SK-N-SH treated with all-trans-retinoic acid at 6 μM for 48 hours (cell line): ENCODE measurements at regions not wholly inside any gene's neighbourhood (a gene's known extent, or its start where the extent isn't known, plus 50 kb on each side); places are given as distances from the start of the nearest gene placed in this dataset.

ENCODE experiments used
- ATAC-seq: fragments of 200-7000 bp; cut with Tn5 transposase; 3 replicates; pipeline ENCODE4 v1.9.1; 2020; ENCODE audit warnings: mild to moderate bottlenecking, moderate library complexity
- ARNTL ChIP-seq: fragments of 450-650 bp; formaldehyde crosslinking; IDR thresholded peaks from 2 replicates; pipeline ENCODE4 v1.5.0; 2020; ENCODE audit warnings: low read depth, mild to moderate bottlenecking, moderate library complexity, borderline replicate concordance
- BACH2 ChIP-seq: fragments of 250-450 bp; sonication (Bioruptor Pico); IDR thresholded peaks from 2 replicates; pipeline ENCODE4 v1.9.0; 2021; ENCODE audit warnings: mild to moderate bottlenecking, borderline replicate concordance
- CSDC2 ChIP-seq: fragments of 250-450 bp; sonication (Bioruptor Pico); IDR thresholded peaks from 2 replicates; pipeline ENCODE4 v1.5.0; 2020; ENCODE audit warnings: mild to moderate bottlenecking, moderate library complexity
- ESRRG ChIP-seq: fragments of 250-450 bp; sonication (Bioruptor Pico); IDR thresholded peaks from 2 replicates; pipeline ENCODE4 v1.6.1; 2021; ENCODE audit warnings: mild to moderate bottlenecking
- GLIS3 ChIP-seq: fragments of 250-450 bp; sonication (Bioruptor Pico); IDR thresholded peaks from 2 replicates; pipeline ENCODE4 v1.5.0; 2020; ENCODE audit warnings: mild to moderate bottlenecking, moderate library complexity
- OSR1 ChIP-seq: fragments of 250-450 bp; sonication (Bioruptor Pico); IDR thresholded peaks from 2 replicates; pipeline ENCODE4 v1.8.0; 2022; ENCODE audit warnings: moderate library complexity, mild to moderate bottlenecking, inconsistent platforms
- RARB ChIP-seq: fragments of 250-450 bp; sonication (Bioruptor Pico); IDR thresholded peaks from 2 replicates; pipeline ENCODE4 v1.8.0; 2021; ENCODE audit warnings: mild to moderate bottlenecking, moderate library complexity
- SNAI2 ChIP-seq: fragments of 250-450 bp; sonication (Bioruptor Pico); IDR thresholded peaks from 2 replicates; pipeline ENCODE4 v1.5.0; 2020; ENCODE audit warnings: mild to moderate bottlenecking, moderate library complexity
- TOX ChIP-seq: fragments of 250-450 bp; sonication (Bioruptor Pico); IDR thresholded peaks from 2 replicates; pipeline ENCODE4 v1.8.0; 2021; ENCODE audit warnings: mild to moderate bottlenecking, moderate library complexity, borderline replicate concordance
- ZC3H10 ChIP-seq: fragments of 250-450 bp; sonication (Bioruptor Pico); IDR thresholded peaks from 2 replicates; pipeline ENCODE4 v1.5.1; 2021; ENCODE audit warnings: mild to moderate bottlenecking, moderate library complexity
- ZFP3 ChIP-seq: fragments of 250-450 bp; sonication (Bioruptor Pico); IDR thresholded peaks from 2 replicates; pipeline ENCODE4 v1.5.0; 2020; ENCODE audit warnings: mild to moderate bottlenecking, moderate library complexity
- ZFP30 ChIP-seq: fragments of 450-650 bp; formaldehyde crosslinking; IDR thresholded peaks from 2 replicates; pipeline ENCODE4 v1.5.0; 2022; ENCODE audit warnings: mild to moderate bottlenecking, moderate library complexity
- ZNF565 ChIP-seq: fragments of 450-650 bp; formaldehyde crosslinking; conservative IDR thresholded peaks from 2 replicates; pipeline ENCODE4 v1.5.0; 2020; ENCODE audit warnings: low read depth, mild to moderate bottlenecking, moderate library complexity
- ZNF70 ChIP-seq: fragments of 450-650 bp; formaldehyde crosslinking; IDR thresholded peaks from 2 replicates; pipeline ENCODE4 v1.5.0; 2020; ENCODE audit warnings: mild to moderate bottlenecking, moderate library complexity
- ZNF8 ChIP-seq: fragments of 450-650 bp; formaldehyde crosslinking; IDR thresholded peaks from 2 replicates; pipeline ENCODE4 v1.5.0; 2020; ENCODE audit warnings: mild to moderate bottlenecking, moderate library complexity
- TF ChIP-seq, protein P1 (sequence below): fragments of 250-450 bp; sonication (Bioruptor Pico); IDR thresholded peaks from 2 replicates; pipeline ENCODE4 v1.5.1; 2020; ENCODE audit warnings: low read depth, mild to moderate bottlenecking, moderate library complexity
- TF ChIP-seq, protein P2 (sequence below): fragments of 250-450 bp; sonication (Bioruptor Pico); IDR thresholded peaks from 2 replicates; pipeline ENCODE4 v1.5.0; 2020; ENCODE audit warnings: mild to moderate bottlenecking, moderate library complexity
- TF ChIP-seq, protein P3 (sequence below): fragments of 250-450 bp; sonication (Bioruptor Pico); IDR thresholded peaks from 2 replicates; pipeline ENCODE4 v1.8.0; 2020; ENCODE audit warnings: mild to moderate bottlenecking, moderate library complexity, borderline replicate concordance
- TF ChIP-seq, protein P4 (sequence below): fragments of 250-450 bp; sonication (Bioruptor Pico); IDR thresholded peaks from 2 replicates; pipeline ENCODE4 v1.8.0; 2021; ENCODE audit warnings: low read depth, mild to moderate bottlenecking, moderate library complexity, borderline replicate concordance
- TF ChIP-seq, protein P5 (sequence below): fragments of 250-450 bp; sonication (Bioruptor Pico); IDR thresholded peaks from 2 replicates; pipeline ENCODE4 v1.5.1; 2021; ENCODE audit warnings: mild to moderate bottlenecking, moderate library complexity

DNA sequence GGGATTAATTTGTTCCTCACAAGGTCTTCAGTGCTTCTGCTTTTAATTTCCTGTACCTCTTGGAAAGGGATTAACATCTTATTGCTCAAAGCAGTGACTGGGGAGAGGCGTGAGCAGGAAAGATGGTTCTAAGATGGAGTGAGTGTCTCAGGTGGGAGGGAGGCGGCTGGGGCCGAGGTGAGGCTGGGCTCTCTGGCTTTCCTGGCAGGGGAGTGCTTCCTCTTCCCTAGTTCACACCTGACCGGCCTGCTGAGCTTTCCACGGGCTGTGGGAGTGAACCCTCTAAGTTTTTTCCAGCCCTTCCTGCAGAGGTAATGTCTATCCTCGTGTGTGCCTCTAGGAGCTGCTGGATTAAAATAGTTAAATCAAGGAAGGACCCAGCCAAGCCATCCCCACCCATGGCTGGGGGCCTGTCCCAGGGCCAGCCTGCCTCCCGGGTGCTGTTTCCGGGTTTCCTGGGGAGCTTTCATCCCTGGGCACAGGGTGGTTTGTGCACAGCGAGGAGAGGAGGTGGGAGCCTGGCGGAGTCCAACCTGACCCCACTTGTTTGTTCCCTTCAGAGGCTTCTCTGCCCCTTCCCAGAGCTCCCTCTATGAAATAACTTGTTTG is 179.1 kb downstream of the TFAP2C start:
- ATAC-seq, result no peak
- TF ChIP-seq ZC3H10 (CRISPR knock-in tag), result no peak
- TF ChIP-seq ZFP3 (CRISPR knock-in tag), result no peak
- TF ChIP-seq ZFP30 (CRISPR knock-in tag), result no peak
- TF ChIP-seq, protein P1, sequence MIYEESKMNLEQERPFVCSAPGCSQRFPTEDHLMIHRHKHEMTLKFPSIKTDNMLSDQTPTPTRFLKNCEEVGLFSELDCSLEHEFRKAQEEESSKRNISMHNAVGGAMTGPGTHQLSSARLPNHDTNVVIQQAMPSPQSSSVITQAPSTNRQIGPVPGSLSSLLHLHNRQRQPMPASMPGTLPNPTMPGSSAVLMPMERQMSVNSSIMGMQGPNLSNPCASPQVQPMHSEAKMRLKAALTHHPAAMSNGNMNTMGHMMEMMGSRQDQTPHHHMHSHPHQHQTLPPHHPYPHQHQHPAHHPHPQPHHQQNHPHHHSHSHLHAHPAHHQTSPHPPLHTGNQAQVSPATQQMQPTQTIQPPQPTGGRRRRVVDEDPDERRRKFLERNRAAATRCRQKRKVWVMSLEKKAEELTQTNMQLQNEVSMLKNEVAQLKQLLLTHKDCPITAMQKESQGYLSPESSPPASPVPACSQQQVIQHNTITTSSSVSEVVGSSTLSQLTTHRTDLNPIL, result no peak
- TF ChIP-seq GLIS3 (CRISPR knock-in tag), result no peak
- no peak for TF ChIP-seq CSDC2
- TF ChIP-seq, protein P2, sequence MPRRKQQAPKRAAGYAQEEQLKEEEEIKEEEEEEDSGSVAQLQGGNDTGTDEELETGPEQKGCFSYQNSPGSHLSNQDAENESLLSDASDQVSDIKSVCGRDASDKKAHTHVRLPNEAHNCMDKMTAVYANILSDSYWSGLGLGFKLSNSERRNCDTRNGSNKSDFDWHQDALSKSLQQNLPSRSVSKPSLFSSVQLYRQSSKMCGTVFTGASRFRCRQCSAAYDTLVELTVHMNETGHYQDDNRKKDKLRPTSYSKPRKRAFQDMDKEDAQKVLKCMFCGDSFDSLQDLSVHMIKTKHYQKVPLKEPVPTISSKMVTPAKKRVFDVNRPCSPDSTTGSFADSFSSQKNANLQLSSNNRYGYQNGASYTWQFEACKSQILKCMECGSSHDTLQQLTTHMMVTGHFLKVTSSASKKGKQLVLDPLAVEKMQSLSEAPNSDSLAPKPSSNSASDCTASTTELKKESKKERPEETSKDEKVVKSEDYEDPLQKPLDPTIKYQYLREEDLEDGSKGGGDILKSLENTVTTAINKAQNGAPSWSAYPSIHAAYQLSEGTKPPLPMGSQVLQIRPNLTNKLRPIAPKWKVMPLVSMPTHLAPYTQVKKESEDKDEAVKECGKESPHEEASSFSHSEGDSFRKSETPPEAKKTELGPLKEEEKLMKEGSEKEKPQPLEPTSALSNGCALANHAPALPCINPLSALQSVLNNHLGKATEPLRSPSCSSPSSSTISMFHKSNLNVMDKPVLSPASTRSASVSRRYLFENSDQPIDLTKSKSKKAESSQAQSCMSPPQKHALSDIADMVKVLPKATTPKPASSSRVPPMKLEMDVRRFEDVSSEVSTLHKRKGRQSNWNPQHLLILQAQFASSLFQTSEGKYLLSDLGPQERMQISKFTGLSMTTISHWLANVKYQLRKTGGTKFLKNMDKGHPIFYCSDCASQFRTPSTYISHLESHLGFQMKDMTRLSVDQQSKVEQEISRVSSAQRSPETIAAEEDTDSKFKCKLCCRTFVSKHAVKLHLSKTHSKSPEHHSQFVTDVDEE, result no peak
- TF ChIP-seq, protein P3, sequence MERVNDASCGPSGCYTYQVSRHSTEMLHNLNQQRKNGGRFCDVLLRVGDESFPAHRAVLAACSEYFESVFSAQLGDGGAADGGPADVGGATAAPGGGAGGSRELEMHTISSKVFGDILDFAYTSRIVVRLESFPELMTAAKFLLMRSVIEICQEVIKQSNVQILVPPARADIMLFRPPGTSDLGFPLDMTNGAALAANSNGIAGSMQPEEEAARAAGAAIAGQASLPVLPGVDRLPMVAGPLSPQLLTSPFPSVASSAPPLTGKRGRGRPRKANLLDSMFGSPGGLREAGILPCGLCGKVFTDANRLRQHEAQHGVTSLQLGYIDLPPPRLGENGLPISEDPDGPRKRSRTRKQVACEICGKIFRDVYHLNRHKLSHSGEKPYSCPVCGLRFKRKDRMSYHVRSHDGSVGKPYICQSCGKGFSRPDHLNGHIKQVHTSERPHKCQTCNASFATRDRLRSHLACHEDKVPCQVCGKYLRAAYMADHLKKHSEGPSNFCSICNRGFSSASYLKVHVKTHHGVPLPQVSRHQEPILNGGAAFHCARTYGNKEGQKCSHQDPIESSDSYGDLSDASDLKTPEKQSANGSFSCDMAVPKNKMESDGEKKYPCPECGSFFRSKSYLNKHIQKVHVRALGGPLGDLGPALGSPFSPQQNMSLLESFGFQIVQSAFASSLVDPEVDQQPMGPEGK (CRISPR knock-in tag), result no peak
- no peak for TF ChIP-seq BACH2 (CRISPR knock-in tag)
- TF ChIP-seq ZNF565 (CRISPR knock-in tag), result no peak
- TF ChIP-seq ESRRG, result no peak
- TF ChIP-seq, protein P4, sequence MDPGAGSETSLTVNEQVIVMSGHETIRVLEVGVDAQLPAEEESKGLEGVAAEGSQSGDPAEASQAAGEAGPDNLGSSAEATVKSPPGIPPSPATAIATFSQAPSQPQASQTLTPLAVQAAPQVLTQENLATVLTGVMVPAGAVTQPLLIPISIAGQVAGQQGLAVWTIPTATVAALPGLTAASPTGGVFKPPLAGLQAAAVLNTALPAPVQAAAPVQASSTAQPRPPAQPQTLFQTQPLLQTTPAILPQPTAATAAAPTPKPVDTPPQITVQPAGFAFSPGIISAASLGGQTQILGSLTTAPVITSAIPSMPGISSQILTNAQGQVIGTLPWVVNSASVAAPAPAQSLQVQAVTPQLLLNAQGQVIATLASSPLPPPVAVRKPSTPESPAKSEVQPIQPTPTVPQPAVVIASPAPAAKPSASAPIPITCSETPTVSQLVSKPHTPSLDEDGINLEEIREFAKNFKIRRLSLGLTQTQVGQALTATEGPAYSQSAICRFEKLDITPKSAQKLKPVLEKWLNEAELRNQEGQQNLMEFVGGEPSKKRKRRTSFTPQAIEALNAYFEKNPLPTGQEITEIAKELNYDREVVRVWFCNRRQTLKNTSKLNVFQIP, result no peak
- TF ChIP-seq, protein P5, sequence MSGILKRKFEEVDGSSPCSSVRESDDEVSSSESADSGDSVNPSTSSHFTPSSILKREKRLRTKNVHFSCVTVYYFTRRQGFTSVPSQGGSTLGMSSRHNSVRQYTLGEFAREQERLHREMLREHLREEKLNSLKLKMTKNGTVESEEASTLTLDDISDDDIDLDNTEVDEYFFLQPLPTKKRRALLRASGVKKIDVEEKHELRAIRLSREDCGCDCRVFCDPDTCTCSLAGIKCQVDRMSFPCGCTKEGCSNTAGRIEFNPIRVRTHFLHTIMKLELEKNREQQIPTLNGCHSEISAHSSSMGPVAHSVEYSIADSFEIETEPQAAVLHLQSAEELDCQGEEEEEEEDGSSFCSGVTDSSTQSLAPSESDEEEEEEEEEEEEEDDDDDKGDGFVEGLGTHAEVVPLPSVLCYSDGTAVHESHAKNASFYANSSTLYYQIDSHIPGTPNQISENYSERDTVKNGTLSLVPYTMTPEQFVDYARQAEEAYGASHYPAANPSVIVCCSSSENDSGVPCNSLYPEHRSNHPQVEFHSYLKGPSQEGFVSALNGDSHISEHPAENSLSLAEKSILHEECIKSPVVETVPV (CRISPR knock-in tag), result no peak
- no peak for TF ChIP-seq ZNF8
- TF ChIP-seq ARNTL, result no peak

DNA sequence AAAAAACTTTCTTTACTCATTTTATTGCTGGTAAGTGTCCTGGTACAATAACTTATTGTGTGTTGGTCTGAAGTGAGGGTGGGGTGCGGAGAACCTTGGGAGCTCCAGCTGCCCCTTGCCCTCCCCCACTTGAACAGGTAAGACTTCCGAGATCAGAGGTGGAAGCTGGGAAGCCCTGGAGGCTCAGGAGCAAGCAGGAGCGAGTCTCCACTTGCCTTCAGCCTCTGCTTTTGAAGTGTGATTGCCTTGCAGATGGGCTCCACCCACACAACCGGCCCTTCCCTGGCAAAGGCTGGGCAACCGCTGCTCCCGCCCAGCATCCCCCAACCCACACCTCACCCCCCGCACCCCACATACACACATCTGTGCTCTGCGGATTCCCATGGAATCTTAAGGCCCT is 179.6 kb downstream of the TFAP2C start:
- no peak for ATAC-seq
- TF ChIP-seq ZNF565 (CRISPR knock-in tag) (no peak), BACH2 (CRISPR knock-in tag) (no peak), ARNTL (no peak), ZNF70 (CRISPR knock-in tag) (no peak), GLIS3 (CRISPR knock-in tag) (no peak), TOX (CRISPR knock-in tag) (no peak), ZC3H10 (CRISPR knock-in tag) (no peak), SNAI2 (CRISPR knock-in tag) (no peak), ZFP3 (CRISPR knock-in tag) (no peak), ZNF8 (no peak), RARB (CRISPR knock-in tag) (no peak), OSR1 (CRISPR knock-in tag) (no peak)
- TF ChIP-seq, protein P2, result no peak
- TF ChIP-seq, protein P1, result no peak
